ENCODE measurements at regions not wholly inside any gene's neighbourhood (a gene's known extent, or its start where the extent isn't known, plus 50 kb on each side); places are given as distances from the start of the nearest gene placed in this dataset.

DNA sequence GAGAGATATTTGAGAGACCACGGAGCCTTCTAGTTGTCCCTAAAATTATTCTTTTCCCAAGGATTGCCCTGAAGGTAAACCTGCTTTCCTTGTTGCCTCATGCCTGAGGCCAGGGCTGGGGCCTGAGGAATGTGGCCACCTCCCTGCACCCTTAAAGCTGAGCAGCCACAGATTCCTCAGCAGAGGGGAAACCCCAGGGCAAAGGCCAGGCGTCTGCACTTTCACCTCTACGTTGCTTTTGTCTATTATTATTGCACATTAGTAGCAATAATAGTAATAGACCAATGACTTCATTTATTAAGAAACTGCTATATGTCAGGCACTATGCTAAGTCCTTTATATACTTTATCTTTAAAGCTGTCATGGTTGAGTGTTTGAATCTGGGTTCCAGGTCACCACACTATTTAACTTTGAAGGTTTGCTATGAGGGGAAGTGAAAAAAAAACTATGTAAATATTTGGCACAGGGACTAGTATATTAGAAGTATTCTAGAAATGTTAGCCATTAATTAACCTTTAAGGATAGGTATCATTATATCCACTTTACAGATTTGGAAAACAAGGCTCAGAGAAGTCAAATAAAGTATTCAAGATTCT lies 104.2 kb downstream of the LRRC30 start:
- no peak for DNase-seq (ENCODE audit: low spot score)
- Histone ChIP-seq H2AFZ (ENCODE audit: low read length) (no peak overlapping the region), H4K20me1 (ENCODE audit: insufficient read depth, low read length) (no peaks in the 10 kb centered on the region), H3K9ac (ENCODE audit: insufficient read depth, low read depth, low read length) (no peak overlapping the region), H3K9me3 (ENCODE audit: low read length) (no peaks in the 10 kb centered on the region), H3K27ac (ENCODE audit: extremely low read length, insufficient read depth, low read length) (no peak overlapping the region), H3K27me3 (ENCODE audit: control insufficient read depth in 1 of 2, insufficient read depth in 2 of 2, low read length in 2 of 2) (peaks cover 0 to 1% of the 10 kb centered on the region in 2 experiments; a peak in 2 of 5 replicates), H3K4me1 (ENCODE audit: insufficient read depth, low read length) (peaks cover 6% of the 10 kb centered on the region; the same call in 1 of the 2 replicates), H3K4me2 (ENCODE audit: low read depth, low read length) (no peak overlapping the region), H3K36me3 (replicated peaks in 1 of 2; ENCODE audit: control insufficient read depth in 1 of 2, insufficient read depth in 2 of 2, low read length in 2 of 2) (no peaks in the 10 kb centered on the region), H3K4me3 (replicated peaks in 1 of 3; ENCODE audit: insufficient read depth in 1 of 3, low read depth in 2 of 3, low read length in 3 of 3) (no peak overlapping the region), H3K79me2 (ENCODE audit: insufficient read depth, low read length) (no peaks in the 10 kb centered on the region)
- intact Hi-C loops (cut with micrococcal nuclease; ENCODE audit: unreplicated experiment): no loop called here
- 0% methylated on average over 3 of the region's 3 CpGs for WGBS (ENCODE audit: low lambda C conversion rate)
- in situ Hi-C loops (cut with HindIII; ENCODE audit: extremely low pct_ligation_motif_present, low pct_unique_long_range_greater_than_20kb): no loop called here
- ChIA-PET POLR2A (no interaction called here), CTCF (ENCODE audit: low intra/inter-chr PET ratio, low total read pairs) (no interaction called here)
- no peak for TF ChIP-seq CREB1 (IDR thresholded peaks at IDR 0.05)
- no peak for TF ChIP-seq CREB1 (CRISPR knock-in tag; IDR thresholded peaks at IDR 0.05)
- no peak for TF ChIP-seq ZNF691 (CRISPR knock-in tag; IDR thresholded peaks at IDR 0.05; ENCODE audit: borderline replicate concordance, low read depth)
- no peak for TF ChIP-seq ZNF639 (CRISPR knock-in tag; conservative IDR thresholded peaks at IDR 0.05)
- no peak for TF ChIP-seq ZHX1 (CRISPR knock-in tag; IDR thresholded peaks at IDR 0.05; ENCODE audit: low read depth)
- TF ChIP-seq ZNF660 (CRISPR knock-in tag; IDR thresholded peaks at IDR 0.05; ENCODE audit: borderline replicate concordance, low read depth): no peak
- TF ChIP-seq STAT5B (CRISPR knock-in tag; IDR thresholded peaks at IDR 0.05): no peak
- TF ChIP-seq ASH2L (IDR thresholded peaks at IDR 0.05; ENCODE audit: insufficient read length, low read depth, low read length): no peak
- TF ChIP-seq NFYB (CRISPR knock-in tag; IDR thresholded peaks at IDR 0.05): no peak
- no TSS peak for BruUV-seq (replicated peaks)
- FAIRE-seq: no peak
- no peak for ATAC-seq
